Esophagus squamous epithelium (tissue), 4 donors: ENCODE measurements at regions not wholly inside any gene's neighbourhood (a gene's known extent, or its start where the extent isn't known, plus 50 kb on each side); places are given as distances from the start of the nearest gene placed in this dataset.

Experiments
- CTCF ChIP-seq, 6 experiments: fragments of 450-650 bp in 4 of 6; fragments of 200-600 bp in 2 of 6; sonication (generic) in 2 of 6; IDR thresholded peaks; one replicate each; pipeline ENCODE4 v1.5.1; 2016 to 2019; ENCODE audit warnings: antibody characterized with exemption in 6 of 6, mild to moderate bottlenecking in 4 of 6, moderate library complexity in 4 of 6
- POLR2A ChIP-seq, 4 donors: fragments of 450-650 bp; IDR thresholded peaks; one replicate each; pipeline ENCODE4 v1.6.1; 2017; ENCODE audit warnings: antibody characterized with exemption in 4 of 4, mild to moderate bottlenecking in 4 of 4, moderate library complexity in 3 of 4

- TF ChIP-seq POLR2A (IDR thresholded peaks at IDR 0.05) (no peak), CTCF (IDR thresholded peaks at IDR 0.05) (no peak)
Measured at GRCh38 chr5:84622461-84622860, 237.8 kb upstream of the EDIL3 start.
